NOMO-1 treated with dmso at 0.1 percent for 144 hours (cell line): ENCODE measurements at regions not wholly inside any gene's neighbourhood (a gene's known extent, or its start where the extent isn't known, plus 50 kb on each side); places are given as distances from the start of the nearest gene placed in this dataset.
"Not testable (repeated sequence)": the region's sequence is repeated elsewhere in the genome, so short reads cannot be mapped to it uniquely, and the experiment has no call there.

Experiments used
- DNase-seq: peaks from one replicate; lab custom pipeline; 2025; ENCODE audit not compliant: unreplicated experiment; lab: John Stamatoyannopoulos, UW

DNA sequence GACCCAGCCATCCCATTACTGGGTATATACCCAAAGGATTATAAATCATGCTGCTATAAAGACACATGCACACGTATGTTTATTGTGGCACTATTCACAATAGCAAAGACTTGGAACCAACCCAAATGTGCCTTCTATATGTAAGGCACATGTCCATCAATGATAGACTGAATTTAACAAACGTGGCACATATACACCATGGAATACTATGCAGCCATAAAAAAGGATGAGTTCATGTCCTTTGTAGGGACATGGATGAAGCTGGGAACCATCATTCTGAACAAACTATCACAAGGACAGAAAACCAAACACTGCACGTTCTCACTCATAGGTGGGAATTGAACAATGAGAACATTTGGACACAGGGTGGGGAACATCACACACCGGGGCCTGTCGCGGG, 92.1 kb downstream of the TRIM27 start:
- DNase-seq = not testable (repeated sequence)

DNA sequence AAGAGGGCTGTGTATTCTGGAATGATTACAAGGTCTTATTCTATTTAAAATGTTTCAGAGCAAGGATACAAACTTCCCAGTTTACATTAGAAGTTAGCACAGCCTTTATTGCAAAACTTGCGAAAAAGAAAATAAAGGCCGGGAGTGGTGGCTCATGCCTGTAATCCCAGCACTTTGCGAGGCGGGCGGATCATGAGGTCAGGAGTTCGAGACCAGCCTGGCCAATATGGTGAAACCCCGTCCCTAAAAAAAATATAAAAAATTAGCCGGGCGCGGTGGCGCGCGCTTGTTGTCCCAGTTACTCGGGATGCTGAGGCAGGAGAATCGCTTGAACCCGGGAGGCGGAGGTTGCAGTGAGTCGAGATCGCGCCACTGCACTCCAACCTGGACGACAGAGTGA, 87.1 kb downstream of the TRIM27 start:
- not testable (repeated sequence) for DNase-seq

DNA sequence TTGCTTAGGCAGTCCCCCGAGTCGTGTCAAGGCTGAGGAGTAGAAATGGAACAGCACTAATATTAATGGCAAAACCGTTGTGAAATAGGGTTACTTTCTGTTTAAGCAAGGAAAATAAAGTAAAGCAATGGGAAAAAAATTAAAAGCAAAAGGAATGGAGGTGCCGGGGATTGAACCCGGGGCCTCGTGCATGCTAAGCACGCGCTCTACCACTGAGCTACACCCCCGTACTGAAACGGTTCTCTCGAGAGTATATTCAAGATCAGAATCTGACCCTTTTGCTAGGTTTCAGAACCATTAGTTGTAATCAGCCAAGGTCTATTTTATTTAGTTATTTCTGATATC, 85.5 kb downstream of the TRIM27 start:
- DNase-seq = peak; percentile 38

DNA sequence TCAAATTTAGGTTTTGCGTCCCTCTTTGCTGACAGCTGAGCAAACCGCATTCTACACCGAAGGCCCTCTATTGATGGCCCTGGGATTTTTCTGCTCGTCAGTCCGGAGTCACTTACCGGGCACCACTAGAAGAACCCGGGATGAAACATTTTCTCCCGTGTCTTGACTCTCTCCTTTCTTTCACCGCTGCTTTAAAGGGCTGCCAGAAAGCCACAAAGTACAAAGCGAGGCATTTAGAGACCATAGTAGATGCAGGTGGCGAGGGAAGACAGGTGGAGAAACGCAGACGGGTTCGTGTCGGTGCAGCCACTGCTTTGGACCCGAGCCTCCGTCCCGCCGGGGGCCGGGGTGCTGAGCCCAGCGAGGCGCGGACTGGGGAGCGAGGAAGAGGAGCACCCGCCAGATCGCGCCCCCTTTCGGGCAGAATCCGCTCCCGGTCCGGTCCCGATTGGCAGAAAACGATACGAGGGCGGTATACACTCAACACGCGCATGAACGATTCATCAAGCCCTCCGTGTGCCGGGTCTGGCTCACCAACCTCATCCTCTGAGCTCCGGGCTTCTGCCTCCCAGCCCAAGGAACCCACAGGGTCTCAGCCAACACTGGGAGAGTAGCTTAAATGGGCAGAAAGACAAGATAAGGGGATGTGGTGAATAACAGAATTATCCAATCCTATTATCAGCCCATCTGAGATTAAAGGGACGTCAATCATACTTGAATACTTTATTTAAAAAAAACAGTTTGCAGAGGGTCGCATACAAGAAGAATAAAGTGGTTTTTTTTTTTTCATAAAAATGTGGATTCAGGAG, 84.9 kb downstream of the TRIM27 start:
- peak; percentile 66 for DNase-seq

GRCh38 chr6:28839443-28840120, 84.2 kb downstream of the TRIM27 start:
- no peak for DNase-seq

- DNase-seq = no peak
These were observed 82.5 kb downstream of the TRIM27 start for GRCh38 chr6:28841290-28841689.

DNA sequence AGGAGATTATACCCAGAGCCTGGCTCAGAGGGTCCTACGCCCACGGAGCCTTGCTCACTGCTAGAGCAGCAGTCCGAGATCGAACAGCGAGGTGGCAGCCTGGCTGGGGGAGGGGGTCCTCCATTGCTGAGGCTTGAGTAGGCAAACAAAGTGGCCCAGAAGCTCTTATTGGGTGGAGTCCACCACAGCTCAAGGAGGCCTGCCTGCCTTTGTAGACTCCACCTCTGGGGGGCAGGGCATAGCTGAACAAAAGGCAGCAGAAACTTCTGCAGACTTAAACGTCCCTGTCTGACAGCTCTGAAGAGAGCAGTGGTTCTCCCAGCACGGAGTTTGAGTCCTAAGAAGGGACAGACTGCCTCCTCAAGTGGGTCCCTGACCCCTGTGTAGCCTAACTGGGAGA, 75.0 kb downstream of the TRIM27 start:
- DNase-seq = not testable (repeated sequence)
